GM18508 (cell line): ENCODE measurements at regions not wholly inside any gene's neighbourhood (a gene's known extent, or its start where the extent isn't known, plus 50 kb on each side); places are given as distances from the start of the nearest gene placed in this dataset.
"Not testable (repeated sequence)": the region's sequence is repeated elsewhere in the genome, so short reads cannot be mapped to it uniquely, and the experiment has no call there.

Experiments used
- ATAC-seq: cut with Tn5 transposase; IDR thresholded peaks from one replicate; pipeline ENCODE4 v1.9.1; 2021; ENCODE audit warnings: moderate number of reproducible peaks; ENCODE audit not compliant: insufficient read depth, unreplicated experiment

DNA sequence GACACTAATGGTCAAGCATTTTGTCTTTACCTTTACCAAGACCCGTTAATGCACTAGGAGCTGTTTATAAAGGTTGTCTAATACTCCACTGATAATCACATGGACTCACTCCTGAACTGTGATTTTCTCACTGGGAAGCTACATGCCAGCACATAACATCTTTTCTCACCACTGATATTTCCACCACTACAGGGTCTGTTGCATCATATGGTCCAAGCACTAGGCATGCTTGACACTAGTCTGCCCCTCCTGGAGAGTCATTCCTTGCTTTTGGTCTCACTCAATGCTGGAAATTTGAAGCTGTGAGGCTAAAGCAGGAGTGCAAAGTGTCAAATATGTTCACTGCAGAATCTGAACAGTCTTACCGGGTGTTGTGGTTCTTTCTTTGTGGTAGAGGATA, 1576.8 kb downstream of the CDH8 start:
- ATAC-seq: no peak

- ATAC-seq: no peak
These were observed 1578.0 kb downstream of the CDH8 start for GRCh38 chr16:60458255-60458654.

DNA sequence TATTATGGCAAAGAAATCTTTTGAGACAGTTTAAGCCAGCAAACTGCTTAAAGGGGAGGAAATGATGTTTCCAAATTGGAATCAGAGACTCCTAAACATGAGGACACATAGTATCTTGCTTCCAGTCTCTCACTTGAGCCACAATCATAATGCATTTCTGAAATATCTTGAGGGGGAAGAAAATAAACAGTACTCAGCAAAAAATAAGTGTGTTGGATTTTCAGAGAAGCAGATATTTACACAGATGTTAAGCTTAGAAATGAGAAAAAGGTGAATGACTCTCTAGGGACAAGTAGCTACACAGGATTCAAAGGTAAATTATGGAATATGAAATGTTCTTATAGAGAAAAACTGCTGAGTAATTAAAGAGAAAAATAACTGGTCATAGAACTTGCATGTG, 1583.6 kb downstream of the CDH8 start:
- ATAC-seq: no peak

DNA sequence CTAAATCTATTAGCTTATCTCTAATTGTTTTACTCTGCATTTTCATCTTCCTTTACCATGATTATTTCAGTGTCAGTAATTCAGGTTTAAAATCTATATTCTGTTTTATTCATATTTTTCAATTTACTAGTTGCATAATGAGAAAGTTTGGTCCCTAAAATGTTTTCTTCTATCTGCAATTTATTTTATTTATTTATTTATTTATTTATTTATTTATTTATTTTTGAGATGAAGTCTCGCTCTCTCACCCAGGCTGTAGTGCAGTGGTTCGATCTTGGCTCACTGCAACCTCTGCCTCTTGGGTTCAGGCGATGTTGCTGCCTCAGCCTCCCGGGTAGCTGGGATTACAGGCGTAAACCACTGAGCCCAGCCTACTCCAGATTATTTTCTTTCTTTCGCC, 1597.3 kb downstream of the CDH8 start:
- no peak for ATAC-seq

DNA sequence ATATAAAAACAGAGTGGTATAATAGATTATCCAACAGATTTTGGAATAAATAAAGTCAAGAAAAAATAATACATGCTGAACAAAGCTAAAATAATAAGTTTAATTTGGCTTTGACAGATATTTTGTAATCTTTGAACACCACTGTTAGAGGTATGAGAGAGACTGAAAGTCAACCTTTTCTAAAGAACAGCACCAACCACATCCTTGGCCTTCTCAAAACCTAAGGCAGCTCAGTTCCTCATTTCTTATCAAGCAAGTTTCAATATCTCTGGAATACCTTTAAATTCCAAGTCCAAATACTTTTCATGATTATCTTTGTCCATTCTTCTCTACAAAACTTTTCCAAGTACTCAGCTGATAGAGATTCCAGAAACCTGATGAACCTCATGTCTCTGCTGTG, 1603.8 kb downstream of the CDH8 start:
- no peak for ATAC-seq

GRCh38 chr16:60419859-60420258, 1616.4 kb downstream of the CDH8 start:
- ATAC-seq: no peak

- ATAC-seq: no peak
These were observed 1621.6 kb downstream of the CDH8 start for GRCh38 chr16:60414613-60415012.

DNA sequence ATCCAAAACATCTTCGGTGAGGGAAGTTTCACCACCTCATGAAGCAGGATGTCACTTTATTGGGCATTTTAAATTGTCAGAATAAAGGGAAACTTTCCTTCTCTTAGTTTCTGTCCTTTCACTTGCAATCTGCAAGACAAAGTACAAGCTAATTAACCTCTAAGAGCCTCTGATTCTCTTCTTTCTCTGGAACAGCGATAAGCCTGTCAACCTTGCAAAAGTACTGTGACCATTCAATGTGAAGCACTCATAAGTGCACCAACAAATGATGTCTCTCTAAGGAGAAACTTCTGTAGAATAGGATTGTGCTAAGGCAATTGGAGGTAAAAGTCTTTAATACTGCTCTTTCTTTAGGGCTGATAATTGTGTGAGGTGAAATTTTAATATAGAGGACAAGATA, 1622.3 kb downstream of the CDH8 start:
- ATAC-seq: no peak

GRCh38 chr16:60407606-60408005, 1628.6 kb downstream of the CDH8 start:
- ATAC-seq: no peak

DNA sequence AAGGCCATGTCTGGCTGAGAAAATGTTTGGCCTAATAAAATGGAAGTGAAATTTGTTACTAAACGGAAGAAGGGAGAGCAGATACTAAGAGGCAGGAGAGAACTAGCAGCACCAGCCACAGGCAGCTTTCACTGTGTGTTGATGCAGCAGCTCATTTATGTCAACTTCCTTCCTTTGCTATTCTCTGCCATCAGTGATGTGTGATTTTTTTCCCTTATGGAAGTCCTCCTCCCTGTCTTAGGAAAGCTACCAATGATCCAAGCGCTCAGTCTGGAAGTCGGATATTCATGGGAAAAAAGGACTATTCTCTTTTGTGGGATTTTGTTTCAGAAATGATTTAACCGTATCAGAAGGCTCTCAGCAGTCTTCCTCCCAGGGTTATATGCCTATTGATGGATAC, 1629.2 kb downstream of the CDH8 start:
- no peak for ATAC-seq

DNA sequence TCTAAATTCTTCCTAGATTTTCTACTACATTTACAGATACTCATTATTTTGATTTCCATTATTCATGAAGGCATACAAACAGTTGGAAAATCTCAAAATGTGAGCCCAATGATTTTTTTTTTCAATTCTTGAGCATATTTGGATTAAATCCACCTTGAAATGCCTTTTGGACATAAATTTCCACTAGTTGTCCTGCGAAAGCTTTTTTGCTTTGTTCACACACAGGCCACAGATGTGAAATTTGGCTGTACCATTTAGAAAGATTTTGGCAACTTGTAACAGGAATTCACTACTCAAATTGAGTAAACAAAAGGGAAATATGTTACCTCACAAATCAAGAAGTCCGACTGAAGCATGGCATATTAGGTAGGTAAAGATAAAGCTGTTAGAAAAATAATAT, 1631.0 kb downstream of the CDH8 start:
- ATAC-seq: no peak

DNA sequence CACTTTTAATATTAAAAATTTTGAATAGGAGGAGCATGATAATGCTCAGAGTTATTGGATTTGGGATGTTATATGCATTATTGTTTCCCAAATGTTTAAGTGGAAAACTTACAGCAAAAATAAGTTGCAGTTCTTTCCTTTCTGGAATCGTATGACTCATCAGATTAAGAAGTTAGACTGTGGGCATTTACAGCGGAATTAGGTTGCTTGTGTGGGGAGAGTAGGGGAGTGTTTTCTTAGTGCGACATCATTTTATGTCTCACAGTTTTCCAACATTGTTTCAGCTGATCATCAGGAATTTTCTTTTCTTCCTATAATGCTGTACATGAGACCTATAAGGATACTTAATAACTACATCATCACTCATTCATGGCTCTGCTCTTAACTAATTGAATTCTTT, 1631.8 kb downstream of the CDH8 start:
- no peak for ATAC-seq

- peak; percentile 72 for ATAC-seq
These were observed 1633.3 kb downstream of the CDH8 start for GRCh38 chr16:60402941-60403340.

DNA sequence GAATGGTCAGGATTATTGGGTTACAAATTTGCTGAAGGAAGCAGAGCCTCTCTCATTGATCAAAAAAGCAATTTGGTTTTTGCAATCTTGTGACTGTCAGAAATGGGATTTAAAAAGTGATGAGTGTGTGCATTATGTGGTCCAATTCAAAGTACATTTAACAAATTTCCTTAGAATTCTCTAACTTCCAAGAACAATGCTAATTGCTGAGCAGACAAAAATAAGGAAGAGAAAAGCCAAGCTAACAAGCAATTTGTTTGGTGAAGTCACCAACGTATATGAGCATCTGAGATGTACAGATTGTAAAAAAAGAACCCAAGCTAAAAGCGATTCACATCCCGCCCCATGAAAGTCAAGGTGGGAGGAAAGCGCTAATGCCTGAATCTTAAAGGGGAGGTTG, 1643.9 kb downstream of the CDH8 start:
- ATAC-seq: no peak

DNA sequence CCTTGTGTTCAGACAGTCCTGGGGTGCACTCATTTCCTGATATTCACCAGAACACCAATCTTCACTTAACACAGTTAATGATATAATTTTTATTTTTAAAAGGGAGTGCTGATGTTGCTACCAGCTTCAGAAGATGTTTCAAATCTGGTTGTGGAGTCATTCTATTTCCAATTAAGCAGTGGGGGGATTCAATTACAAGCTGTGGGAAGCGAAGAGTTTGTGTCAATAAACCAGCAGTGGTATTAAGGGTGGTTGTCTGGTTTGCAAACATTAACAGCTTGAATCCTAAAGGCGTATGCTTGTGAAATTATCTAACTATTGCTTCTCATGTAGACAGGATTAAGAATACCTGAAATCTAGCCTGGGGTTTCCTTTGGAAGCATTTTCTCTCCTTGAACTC, 1637.5 kb upstream of the GOT2 start:
- ATAC-seq: no peak

DNA sequence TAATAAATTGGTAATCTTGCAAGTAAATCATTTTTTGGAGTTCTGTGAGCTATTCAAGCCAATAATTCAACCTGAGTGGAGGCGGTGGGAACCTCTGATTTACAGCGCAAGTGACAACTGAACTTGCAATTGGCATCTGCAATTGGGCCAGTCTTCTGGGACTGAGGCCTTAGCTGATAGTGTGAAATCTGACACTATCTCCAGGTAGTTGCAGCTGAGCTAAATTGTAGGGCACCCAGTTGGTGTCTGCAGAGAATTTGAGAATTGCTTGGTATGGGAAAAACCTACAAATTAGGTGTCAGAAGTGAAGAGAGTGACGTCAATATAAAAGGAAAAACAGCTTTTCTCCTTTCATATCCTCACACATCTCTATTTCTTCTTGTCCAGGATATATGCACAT, 1633.6 kb upstream of the GOT2 start:
- ATAC-seq: no peak

DNA sequence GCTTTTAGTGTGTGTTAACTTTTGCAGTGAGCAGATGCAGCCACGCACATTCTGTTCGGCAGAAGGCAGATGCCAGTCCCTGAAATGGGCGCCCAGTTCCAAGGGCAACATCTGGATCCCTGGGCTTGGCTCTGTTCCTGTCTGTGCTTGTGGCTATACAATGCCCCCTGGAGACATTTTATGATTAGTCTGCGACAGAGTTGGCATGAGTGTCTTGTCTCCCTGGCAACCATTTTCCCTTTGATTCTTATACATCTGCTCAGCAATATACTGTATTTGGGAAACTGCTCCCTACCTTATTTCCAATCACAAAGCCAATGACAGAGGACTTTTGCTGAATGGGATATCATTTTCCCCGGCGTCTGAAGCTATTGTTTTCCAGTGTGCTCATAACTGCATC, 1629.5 kb upstream of the GOT2 start:
- no peak for ATAC-seq

DNA sequence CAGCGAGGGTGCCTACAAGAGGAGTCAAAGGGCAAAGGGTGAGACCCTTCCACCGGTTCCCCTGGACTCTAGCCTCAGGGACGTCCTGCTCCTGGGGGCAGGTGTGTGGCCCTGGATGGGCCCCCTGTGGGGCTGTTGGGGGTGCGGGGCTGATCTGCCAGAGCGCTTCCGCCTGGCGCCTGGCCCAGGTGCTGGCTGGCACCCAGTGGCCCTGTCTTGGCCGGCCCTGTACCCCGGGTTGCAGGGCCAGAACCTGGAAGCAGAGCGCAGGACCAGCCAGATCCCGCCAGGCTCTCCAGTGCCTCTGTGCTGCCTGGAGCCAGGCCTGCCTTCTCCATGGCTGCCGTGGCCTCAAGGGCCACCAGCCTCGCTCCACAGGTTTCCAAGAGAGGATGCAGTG, 1625.8 kb upstream of the GOT2 start:
- ATAC-seq: not testable (repeated sequence)

GRCh38 chr16:60359412-60359811, 1625.3 kb upstream of the GOT2 start:
- not testable (repeated sequence) for ATAC-seq

DNA sequence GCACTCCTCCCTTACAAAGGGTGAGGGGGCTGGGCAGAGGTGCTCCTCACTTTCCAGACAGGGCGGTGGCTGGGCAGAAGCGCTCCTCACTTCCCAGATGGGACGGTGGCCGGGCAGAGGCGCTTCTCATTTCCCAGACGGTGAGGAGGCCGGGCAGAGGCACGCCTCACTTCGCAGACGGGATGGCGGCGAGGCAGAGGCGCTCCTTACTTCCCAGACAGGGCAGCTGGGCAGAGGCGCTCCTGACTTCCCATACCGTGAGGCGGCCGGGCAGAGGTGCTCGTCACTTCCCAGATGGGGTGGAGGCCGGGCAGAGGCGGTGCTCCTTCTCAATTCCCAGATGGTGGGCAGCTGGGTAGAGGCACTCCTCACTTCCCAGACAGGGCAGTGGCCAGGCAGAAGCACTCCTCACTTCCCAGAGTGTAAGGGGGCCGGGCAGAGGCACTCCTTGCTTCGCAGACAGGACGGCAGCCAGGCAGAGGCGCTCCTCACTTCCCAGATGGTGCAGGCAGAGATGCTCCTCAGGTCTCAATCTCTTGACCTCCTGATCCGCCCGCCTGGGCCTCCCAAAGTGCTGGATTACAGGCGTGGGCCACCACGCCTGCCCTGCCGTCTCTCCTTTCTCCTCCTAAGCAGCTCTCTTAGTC, 1623.9 kb upstream of the GOT2 start:
- ATAC-seq: not testable (repeated sequence)

GRCh38 chr16:60346256-60346655, 1612.1 kb upstream of the GOT2 start:
- no peak for ATAC-seq

- no peak for ATAC-seq
These were observed 1603.6 kb upstream of the GOT2 start for GRCh38 chr16:60337671-60338070.

GRCh38 chr16:60331168-60331567, 1597.1 kb upstream of the GOT2 start:
- ATAC-seq: no peak
